Smooth muscle cell of the brain vasculature (primary cell): ENCODE measurements at regions not wholly inside any gene's neighbourhood (a gene's known extent, or its start where the extent isn't known, plus 50 kb on each side); places are given as distances from the start of the nearest gene placed in this dataset.

Source experiments
- DNase-seq: peaks from one replicate; pipeline ENCODE4 v3.0.0-alpha.2; 2012; ENCODE audit warnings: low read depth, low spot score

GRCh38 chr16:79717333-79718137, 117.0 kb upstream of the MAF start:
- DNase-seq, result no peak

- DNase-seq, result no peak
Observed at GRCh38 chr16:79716645-79717332, 116.3 kb upstream of the MAF start.

DNA sequence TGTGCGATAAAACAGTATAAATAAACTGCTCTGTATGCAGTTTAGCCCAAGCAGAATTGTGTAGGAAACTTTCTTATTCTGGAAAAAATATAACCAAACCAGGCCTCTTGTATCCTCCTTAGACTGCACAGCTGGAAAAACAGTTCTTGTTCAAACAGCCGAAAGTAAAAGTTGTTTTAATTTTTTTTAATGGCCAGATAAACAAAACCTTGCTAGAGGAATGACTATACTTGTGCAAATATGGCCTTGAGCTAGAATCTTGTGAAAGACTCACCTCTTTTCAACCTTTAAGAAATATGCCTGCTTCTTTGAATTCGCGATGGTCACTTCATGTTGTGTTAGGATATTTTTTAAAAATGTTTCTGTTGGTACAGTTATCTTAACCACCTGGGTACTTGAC, 114.5 kb upstream of the MAF start:
- peak; percentile 59 for DNase-seq

- no peak for DNase-seq
Observed at GRCh38 chr16:79714440-79714839, 113.9 kb upstream of the MAF start.

- DNase-seq, result no peak
Observed at GRCh38 chr16:79713609-79714309, 113.2 kb upstream of the MAF start.

GRCh38 chr16:79712276-79712675, 111.7 kb upstream of the MAF start:
- DNase-seq, result no peak

- DNase-seq, result no peak
Observed at GRCh38 chr16:79707876-79708275, 107.3 kb upstream of the MAF start.

- no peak for DNase-seq
Observed at GRCh38 chr16:79703066-79703465, 102.5 kb upstream of the MAF start.

DNA sequence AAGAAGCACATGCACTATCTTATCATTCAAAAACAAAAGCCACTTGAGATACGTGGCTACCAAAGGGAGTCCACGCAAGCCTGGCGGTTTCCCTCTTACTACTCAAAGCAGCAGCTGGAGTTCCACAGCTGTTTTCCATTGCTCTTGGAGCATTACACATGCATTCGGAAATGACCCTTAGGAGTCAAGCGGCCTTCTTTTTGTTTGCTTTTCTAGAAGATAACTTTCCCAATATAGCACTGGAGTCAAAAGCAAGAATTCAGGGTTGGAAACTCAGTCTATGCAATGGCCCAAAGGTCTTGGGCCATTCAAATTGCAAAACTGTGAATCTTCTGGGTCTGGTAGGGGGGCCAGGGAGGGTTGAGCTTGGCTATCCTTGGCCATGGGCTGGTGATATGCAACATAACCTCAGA, 97.8 kb upstream of the MAF start:
- peak; percentile 65 for DNase-seq

DNA sequence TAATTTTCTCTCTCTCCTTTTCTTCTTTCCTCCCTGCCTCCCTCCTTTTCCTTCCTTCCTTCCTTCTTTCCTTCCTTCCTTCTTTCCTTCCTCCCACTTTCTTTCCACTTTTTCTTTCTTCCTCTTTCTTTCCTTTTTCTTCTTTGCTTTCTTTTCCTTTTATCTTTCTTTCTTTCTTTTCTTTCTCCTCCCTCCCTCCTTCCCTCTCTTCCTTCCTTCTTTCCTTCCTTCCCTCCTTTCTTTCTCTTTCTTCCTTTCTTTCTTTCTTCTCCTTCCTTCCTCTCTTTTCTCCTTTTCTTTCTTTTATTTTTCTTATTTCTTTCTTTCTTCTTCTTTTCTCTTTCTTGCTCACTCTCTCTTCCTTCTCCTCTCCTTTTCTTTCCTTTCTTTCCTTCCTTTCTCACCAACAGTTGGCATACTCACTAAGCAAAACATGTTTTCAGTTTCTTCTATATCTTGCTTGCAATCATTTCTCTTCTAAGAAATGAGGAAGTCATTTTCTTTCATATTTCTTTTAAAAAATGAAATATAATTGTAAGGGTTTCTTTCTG, 97.1 kb upstream of the MAF start:
- DNase-seq, result no peak

DNA sequence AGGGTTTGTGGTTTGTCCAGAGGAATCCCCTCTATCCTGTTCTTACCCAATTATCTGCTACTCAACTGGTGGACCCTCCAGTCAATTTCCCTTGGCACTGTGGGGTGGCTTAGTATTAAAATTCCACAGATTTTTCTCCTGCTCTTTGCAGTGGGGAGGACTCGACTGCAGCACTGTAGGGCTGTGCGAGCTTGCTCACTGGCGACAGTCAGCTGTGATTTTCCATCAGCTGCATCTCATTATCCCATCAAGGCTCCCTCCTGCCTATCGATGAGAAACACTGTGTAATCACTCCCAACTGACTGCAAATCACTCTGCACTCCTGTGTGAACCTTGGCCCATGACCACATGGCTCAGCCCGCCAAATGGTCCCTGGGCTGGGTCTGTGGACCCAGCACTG, 90.5 kb upstream of the MAF start:
- DNase-seq, result no peak

DNA sequence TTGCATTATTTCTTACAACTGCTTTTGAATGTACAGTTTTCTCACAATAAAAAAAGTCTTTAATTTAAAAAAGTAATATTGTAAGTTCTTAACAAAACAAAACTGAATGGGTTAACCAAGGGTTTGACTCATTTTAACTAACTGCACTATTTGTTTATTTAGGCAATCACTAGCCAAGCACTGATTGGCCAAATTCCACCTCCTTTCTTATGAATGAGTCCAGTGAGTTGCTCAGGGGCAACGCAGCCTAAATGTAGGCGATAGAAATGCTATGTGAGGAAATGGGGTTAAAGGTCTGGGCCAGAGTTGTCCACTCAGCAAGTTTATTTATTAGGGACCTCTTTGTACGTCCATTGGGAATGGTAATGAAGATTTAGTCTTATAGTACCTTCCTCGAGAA, 89.6 kb upstream of the MAF start:
- DNase-seq, result no peak

DNA sequence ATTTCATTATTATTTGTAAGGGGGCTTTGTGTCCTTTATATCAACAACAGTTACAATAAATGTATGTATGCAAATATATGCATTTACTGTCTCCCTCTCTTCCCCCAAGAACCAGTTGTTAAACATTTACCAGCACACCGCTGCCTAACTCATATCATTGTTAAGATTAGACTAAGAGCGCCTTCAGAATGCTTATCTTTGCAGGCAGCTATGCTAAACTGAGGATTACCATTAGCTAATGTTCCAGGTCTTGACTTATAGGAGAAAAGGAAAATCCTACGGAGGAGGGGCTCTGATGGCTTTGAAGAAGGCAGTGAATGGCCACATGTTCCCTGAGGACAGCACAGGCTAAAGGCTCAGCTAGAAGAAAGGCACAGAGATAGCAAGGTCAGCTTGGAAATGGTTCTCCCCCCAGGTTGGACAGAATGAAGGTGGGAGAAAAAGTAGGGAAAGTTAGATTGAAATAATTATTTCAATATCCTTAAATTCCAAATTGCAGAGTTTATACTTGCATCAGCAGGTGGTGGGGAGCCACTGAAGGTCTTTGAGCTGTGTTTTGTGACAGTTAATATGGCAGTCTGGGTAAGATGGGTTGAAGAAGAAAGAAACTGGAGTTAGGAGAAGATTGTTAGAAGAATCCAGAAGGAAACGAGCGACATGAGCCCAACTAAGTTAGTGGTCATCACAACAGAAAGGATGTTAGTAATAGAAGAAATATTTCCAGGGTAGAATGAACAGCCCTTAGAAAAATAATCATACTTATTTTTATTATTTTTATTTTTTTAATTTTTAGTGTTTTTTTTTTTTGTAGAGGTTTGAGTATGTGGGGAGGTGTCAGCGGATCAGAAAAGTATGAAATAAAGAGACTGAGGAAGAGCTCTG, 87.0 kb upstream of the MAF start:
- DNase-seq, result no peak

DNA sequence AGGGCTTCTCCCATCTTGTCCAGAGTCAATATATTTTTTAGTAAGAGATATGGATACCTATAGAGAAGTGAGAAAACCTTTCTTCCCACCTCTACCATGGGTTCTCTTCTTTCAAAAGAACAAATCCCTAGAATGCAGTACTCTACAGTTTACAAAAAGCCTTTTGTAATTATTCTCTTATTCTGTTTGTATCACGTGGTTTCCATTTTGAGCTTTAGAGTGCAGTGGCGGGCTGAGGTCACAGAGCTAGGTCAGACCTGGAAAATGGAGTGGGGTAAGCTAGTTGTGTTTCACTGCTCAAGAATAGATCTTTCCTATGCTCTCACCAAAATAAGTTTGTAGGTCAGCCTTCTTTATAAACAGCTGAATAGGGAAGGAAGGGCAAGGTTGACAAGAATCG, 85.3 kb upstream of the MAF start:
- DNase-seq, result no peak

GRCh38 chr16:79679334-79679733, 78.8 kb upstream of the MAF start:
- DNase-seq, result no peak

GRCh38 chr16:79677799-79678530, 77.4 kb upstream of the MAF start:
- no peak for DNase-seq

- no peak for DNase-seq
Observed at GRCh38 chr16:79673635-79674034, 73.1 kb upstream of the MAF start.

DNA sequence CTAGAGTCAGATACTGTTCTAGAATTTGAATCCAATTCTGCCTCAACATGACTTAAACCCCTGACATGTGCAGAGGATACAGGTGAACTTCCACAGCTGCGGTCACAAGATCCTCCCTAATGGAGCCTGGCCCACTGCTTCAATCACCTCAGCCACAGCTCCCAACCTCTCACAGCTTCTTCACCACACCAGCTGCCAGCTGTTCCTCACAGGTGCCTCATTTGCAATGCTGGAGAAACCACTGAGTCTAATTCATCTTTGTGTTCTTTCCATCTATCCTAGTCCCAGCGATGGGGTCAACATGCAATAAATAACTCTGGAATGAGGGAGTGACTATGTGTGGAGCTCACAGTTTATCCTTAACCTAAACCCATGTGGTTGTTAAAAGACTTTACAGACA, 72.0 kb upstream of the MAF start:
- DNase-seq, result no peak

DNA sequence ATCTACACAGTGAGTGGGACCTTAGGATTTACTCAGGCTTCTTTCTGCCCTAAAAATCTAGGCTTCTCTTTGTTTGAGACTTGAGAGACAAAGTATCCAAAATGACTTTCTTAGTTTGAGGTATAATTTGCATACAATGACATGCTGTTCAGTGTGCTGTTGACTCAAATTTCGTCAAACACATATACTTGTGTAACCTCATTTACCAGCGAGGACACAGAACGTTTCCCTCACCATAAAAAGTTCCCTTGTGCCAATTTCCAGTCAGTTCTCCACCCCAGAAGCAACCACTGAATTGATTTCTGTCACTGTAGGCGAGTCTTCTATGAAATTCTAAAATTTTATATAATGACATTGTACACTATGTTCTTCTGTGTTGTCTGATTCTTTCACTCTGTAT, 68.0 kb upstream of the MAF start:
- DNase-seq, result no peak

- DNase-seq, result no peak
Observed at GRCh38 chr16:79665970-79666369, 65.4 kb upstream of the MAF start.

DNA sequence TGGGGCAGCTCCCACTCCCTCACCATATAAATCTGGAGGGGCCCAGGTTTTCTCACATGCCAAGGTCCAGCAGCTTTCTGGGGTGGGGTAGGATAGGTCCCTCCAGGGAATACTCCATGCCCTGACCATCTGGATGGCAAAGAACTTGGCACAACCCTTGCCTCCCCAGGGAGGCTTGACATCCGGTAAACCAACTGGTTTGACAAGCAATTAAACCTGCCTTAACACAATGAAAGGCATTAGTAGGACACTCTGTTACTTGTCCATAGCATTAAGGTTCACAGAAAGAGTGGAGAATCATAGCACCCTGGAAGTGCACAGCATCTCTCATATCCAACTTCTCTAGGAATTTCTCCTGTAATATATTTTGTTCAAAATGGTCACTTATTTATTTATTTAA, 63.9 kb upstream of the MAF start:
- DNase-seq, result no peak
